Endothelial cell of umbilical vein (primary cell): ENCODE measurements at regions not wholly inside any gene's neighbourhood (a gene's known extent, or its start where the extent isn't known, plus 50 kb on each side); places are given as distances from the start of the nearest gene placed in this dataset.

ENCODE experiments used
- BruUV-seq: library from RNA; stranded (reverse); fragments of 400-500 nt; replicated peaks from 2 replicates; lab custom pipeline; 2021; lab: Mats Ljungman, UMichigan
- CTCF ChIA-PET: fragments of 300-600, 350-600 bp; sonication (Branson Sonifier 250); formaldehyde crosslinking; loops from one replicate; lab custom pipeline; 2021; ENCODE audit warnings: antibody characterized with exemption, inconsistent platforms; lab: Charles Lee
- POLR2A ChIA-PET: fragments of 300-600, 350-600 bp; sonication (Branson Sonifier 250); formaldehyde crosslinking; loops from one replicate; lab custom pipeline; 2021; ENCODE audit warnings: antibody characterized with exemption, inconsistent platforms; lab: Charles Lee
- DNase-seq: peaks from one replicate; pipeline ENCODE4 v3.0.0-alpha.2; 2011; ENCODE audit warnings: low read depth, low spot score
- FAIRE-seq: peaks from 2 replicates; lab custom pipeline; 2011; peaks lifted over from hg19 to GRCh38; lab: Jason Lieb, UNC
- H2AFZ ChIP-seq: 2 replicates; pipeline ENCODE4 v1.6.0; 2012; ENCODE audit warnings: low read depth, low read length, control low read depth, inconsistent platforms
- H3K27ac ChIP-seq: 2 replicates; pipeline ENCODE4 v1.5.1; 2011; ENCODE audit warnings: low read depth, mild to moderate bottlenecking, control low read depth, low read length, moderate library complexity; ENCODE audit not compliant: insufficient read depth
- H3K27me3 ChIP-seq, 2 experiments: 2 replicates each; pipeline versions ENCODE4 v1.6.0 to v1.6.1; 2011; ENCODE audit warnings: low read length in 2 of 2, mixed read lengths in 1 of 2; ENCODE audit not compliant: control insufficient read depth in 2 of 2, insufficient read depth in 2 of 2
- H3K36me3 ChIP-seq, 2 experiments: 2 replicates in 1 of 2; 3 replicates in 1 of 2; pipeline ENCODE4 v1.5.1; 2011; ENCODE audit warnings: low read length in 2 of 2, mild to moderate bottlenecking in 1 of 2, moderate library complexity in 1 of 2; ENCODE audit not compliant: control insufficient read depth in 2 of 2, insufficient read depth in 2 of 2; ENCODE audit errors: extremely low read depth in 1 of 2
- H3K4me1 ChIP-seq: 3 replicates; pipeline ENCODE4 v1.5.1; 2011; ENCODE audit warnings: mild to moderate bottlenecking, low read length; ENCODE audit not compliant: control insufficient read depth, insufficient read depth; ENCODE audit errors: extremely low read depth
- H3K4me2 ChIP-seq: 2 replicates; pipeline ENCODE4 v1.6.1; 2011; ENCODE audit warnings: low read length, control low read depth, mixed read lengths; ENCODE audit not compliant: insufficient read depth
- H3K4me3 ChIP-seq, 3 experiments: fragments of 200-600 bp in 1 of 3; sonication (generic), shearing (Covaris generic) in 1 of 3; replicated peaks in 1 of 3; 2 replicates each; pipeline ENCODE4 v1.5.1; 2011 to 2016; ENCODE audit warnings: control low read depth in 3 of 3, low read length in 3 of 3, mild to moderate bottlenecking in 2 of 3, inconsistent platforms in 1 of 3, low read depth in 1 of 3, moderate library complexity in 1 of 3; ENCODE audit not compliant: insufficient read depth in 1 of 3
- H3K79me2 ChIP-seq: 2 replicates; pipeline ENCODE4 v1.6.0; 2012; ENCODE audit warnings: low read length, inconsistent platforms; ENCODE audit not compliant: control insufficient read depth, insufficient read depth
- H3K9ac ChIP-seq: replicated peaks from 2 replicates; pipeline ENCODE3; 2011; ENCODE audit warnings: low read length, control low read depth; ENCODE audit not compliant: insufficient read depth; ENCODE audit errors: extremely low read depth
- H3K9me1 ChIP-seq: replicated peaks from 3 replicates; pipeline ENCODE4 v1.6.0; 2011; ENCODE audit warnings: mild to moderate bottlenecking, low read length; ENCODE audit not compliant: control insufficient read depth, insufficient read depth; ENCODE audit errors: extremely low read depth
- H3K9me3 ChIP-seq: replicated peaks from 2 replicates; pipeline ENCODE4 v1.5.1; 2012; ENCODE audit warnings: low read length, inconsistent platforms; ENCODE audit not compliant: control insufficient read depth, insufficient read depth
- H4K20me1 ChIP-seq: replicated peaks from 2 replicates; pipeline ENCODE3; 2011; ENCODE audit warnings: mild to moderate bottlenecking, low read length; ENCODE audit not compliant: control insufficient read depth, insufficient read depth; ENCODE audit errors: extremely low read depth
- CTCF ChIP-seq, 2 donors: IDR thresholded peaks; 1 replicate in 1 of 2; 2 replicates in 1 of 2; pipeline ENCODE4 v1.5.1; 2011; ENCODE audit warnings: low read length in 2 of 2, mild to moderate bottlenecking in 2 of 2, moderate library complexity in 2 of 2, control low read depth in 1 of 2, inconsistent platforms in 1 of 2, low read depth in 1 of 2; ENCODE audit not compliant: insufficient read depth in 1 of 2; ENCODE audit errors: extremely low read depth in 1 of 2
- EZH2 ChIP-seq: IDR thresholded peaks from 2 replicates; pipeline ENCODE4 v1.6.1; 2012; ENCODE audit warnings: borderline replicate concordance, low read depth, mild to moderate bottlenecking, moderate library complexity, low read length, inconsistent platforms; ENCODE audit not compliant: severe bottlenecking
- FOS ChIP-seq: IDR thresholded peaks from 2 replicates; pipeline ENCODE4 v1.6.1; 2011; ENCODE audit warnings: mild to moderate bottlenecking, low read length, moderate library complexity, borderline replicate concordance; ENCODE audit not compliant: insufficient read depth
- GATA2 ChIP-seq: IDR thresholded peaks from 2 replicates; pipeline ENCODE4 v1.7.0; 2011; ENCODE audit warnings: low read depth, mild to moderate bottlenecking, moderate library complexity, mixed read lengths, low read length; ENCODE audit not compliant: insufficient read length, insufficient read depth
- JUN ChIP-seq: IDR thresholded peaks from 2 replicates; pipeline ENCODE4 v1.6.1; 2011; ENCODE audit warnings: borderline replicate concordance, low read depth; ENCODE audit not compliant: insufficient read length, insufficient read depth
- MAX ChIP-seq: IDR thresholded peaks from 2 replicates; pipeline ENCODE4 v1.6.1; 2011; ENCODE audit not compliant: insufficient read depth, insufficient read length
- MYC ChIP-seq: IDR thresholded peaks from one replicate; pipeline ENCODE4 v1.6.1; 2011; ENCODE audit warnings: mild to moderate bottlenecking, low read depth, low read length
- POLR2A ChIP-seq: IDR thresholded peaks from 2 replicates; pipeline ENCODE4 v1.6.1; 2012; ENCODE audit warnings: low read depth, mild to moderate bottlenecking, control low read depth, low read length
- POLR2AphosphoS5 ChIP-seq: IDR thresholded peaks from 2 replicates; pipeline ENCODE4 v1.6.1; 2012; ENCODE audit warnings: low read depth, mild to moderate bottlenecking, control low read depth, low read length, moderate library complexity; ENCODE audit not compliant: insufficient read depth
- dilution Hi-C: fragments of 300-500 bp; cut with MboI; formaldehyde crosslinking; loops from one replicate; pipeline ENCODE4 v1.15.0; 2019; ENCODE audit warnings: low sequenced_read_pairs; ENCODE audit not compliant: extremely low pct_ligation_motif_present
- intact Hi-C: fragments of 100-400 bp; cut with micrococcal nuclease; formaldehyde crosslinking; loops from one replicate; pipeline ENCODE4 v1.10.0; 2022

GRCh38 chr1:221923929-221924598, 182.2 kb upstream of the DUSP10 start:
- Histone ChIP-seq H3K27ac (no peak overlapping the region), H3K9me3 (no peaks in the 10 kb centered on the region), H3K4me2 (no peak overlapping the region), H3K9ac (no peak overlapping the region), H3K9me1 (no peaks in the 10 kb centered on the region), H3K4me1 (no peaks in the 10 kb centered on the region), H4K20me1 (no peaks in the 10 kb centered on the region), H3K79me2 (no peaks in the 10 kb centered on the region), H2AFZ (no peak overlapping the region), H3K36me3 (no peaks in the 10 kb centered on the region), H3K4me3 (no peak overlapping the region), H3K27me3 (no peaks in the 10 kb centered on the region)
- DNase-seq, result no peak
- ChIA-PET POLR2A (no interaction called here), CTCF (no interaction called here)
- TF ChIP-seq GATA2 (no peak), EZH2 (no peak), CTCF (IDR thresholded peaks at IDR 0.05; ENCODE audit: extremely low read depth in 1 of 2, insufficient read depth in 1 of 2, low read depth in 1 of 2, low read length in 2 of 2) (no peak), MAX (no peak)
- BruUV-seq, result no TSS peak
- dilution Hi-C loops, result no loop called here
- FAIRE-seq, result no peak
- intact Hi-C loops, result no loop called here

- dilution Hi-C loops (no loop called here), intact Hi-C loops (no loop called here)
- no peaks in the 10 kb centered on the region for H3K9me1 ChIP-seq
- H3K4me1 ChIP-seq, result no peaks in the 10 kb centered on the region
- TF ChIP-seq MAX, result no peak
- TF ChIP-seq EZH2, result no peak
- TF ChIP-seq POLR2A, result no peak
- TF ChIP-seq CTCF (IDR thresholded peaks at IDR 0.05; ENCODE audit: extremely low read depth in 1 of 2, insufficient read depth in 1 of 2, low read depth in 1 of 2, low read length in 2 of 2), result no peak
- no peak for TF ChIP-seq GATA2
- TF ChIP-seq MYC, result no peak
- TF ChIP-seq POLR2AphosphoS5, result no peak
- no peak for TF ChIP-seq FOS
- TF ChIP-seq JUN, result no peak
- CTCF ChIA-PET, result interaction anchor here (1.2 kb wide), 1 partner anchor 30 kb away, joined by 3 read pairs; no protein-coding TSS in a partner anchor
- H3K9ac ChIP-seq, result no peak overlapping the region
- H3K9me3 ChIP-seq, result no peaks in the 10 kb centered on the region
- H4K20me1 ChIP-seq, result no peaks in the 10 kb centered on the region
- H2AFZ ChIP-seq, result no peak overlapping the region
- H3K4me3 ChIP-seq, result no peak overlapping the region
- BruUV-seq, result no TSS peak
- H3K79me2 ChIP-seq, result no peaks in the 10 kb centered on the region
- H3K4me2 ChIP-seq, result no peak overlapping the region
- no peaks in the 10 kb centered on the region for H3K36me3 ChIP-seq
- no peak overlapping the region for H3K27ac ChIP-seq
- FAIRE-seq, result no peak
- no peak for DNase-seq
- POLR2A ChIA-PET, result interaction anchor here (0.7 kb wide), 1 partner anchor 30 kb away, joined by 3 read pairs; no protein-coding TSS in a partner anchor
- no peaks in the 10 kb centered on the region for H3K27me3 ChIP-seq
Observed at GRCh38 chr1:221921936-221922335, 180.0 kb upstream of the DUSP10 start.
